NCI-H460 (cell line): ENCODE measurements at regions not wholly inside any gene's neighbourhood (a gene's known extent, or its start where the extent isn't known, plus 50 kb on each side); places are given as distances from the start of the nearest gene placed in this dataset.

Experiments
- DNase-seq: peaks from one replicate; pipeline ENCODE4 v3.0.0-alpha.2; 2016; ENCODE audit warnings: low read depth; ENCODE audit errors: extremely low read depth

- no peak for DNase-seq
Measured at GRCh38 chr4:4775493-4776004, 83.9 kb upstream of the MSX1 start.

GRCh38 chr4:4772534-4772933 lies 86.9 kb upstream of the MSX1 start:
- DNase-seq = no peak

- DNase-seq = no peak
Measured at GRCh38 chr4:4771160-4771559, 88.3 kb upstream of the MSX1 start.

GRCh38 chr4:4770610-4771009 lies 88.9 kb upstream of the MSX1 start:
- DNase-seq = no peak

- DNase-seq = no peak
Measured at GRCh38 chr4:4766564-4766963, 92.9 kb upstream of the MSX1 start.

- DNase-seq = no peak
Measured at GRCh38 chr4:4765811-4766210, 93.7 kb upstream of the MSX1 start.

- no peak for DNase-seq
Measured at GRCh38 chr4:4764558-4764905, 94.9 kb upstream of the MSX1 start.

GRCh38 chr4:4763822-4764557 lies 95.5 kb upstream of the MSX1 start:
- DNase-seq = no peak

GRCh38 chr4:4762909-4763821 lies 96.3 kb upstream of the MSX1 start:
- no peak for DNase-seq

- DNase-seq = no peak
Measured at GRCh38 chr4:4762300-4762699, 97.2 kb upstream of the MSX1 start.

GRCh38 chr4:4761128-4761982 lies 98.1 kb upstream of the MSX1 start:
- no peak for DNase-seq

- DNase-seq = no peak
Measured at GRCh38 chr4:4759883-4760282, 99.6 kb upstream of the MSX1 start.

GRCh38 chr4:4759232-4759631 lies 100.2 kb upstream of the MSX1 start:
- no peak for DNase-seq

- no peak for DNase-seq
Measured at GRCh38 chr4:4758681-4759080, 100.8 kb upstream of the MSX1 start.

- no peak for DNase-seq
Measured at GRCh38 chr4:4755306-4755705, 104.2 kb upstream of the MSX1 start.

- DNase-seq = no peak
Measured at GRCh38 chr4:4754641-4755040, 104.8 kb upstream of the MSX1 start.

GRCh38 chr4:4753643-4754042 lies 105.8 kb upstream of the MSX1 start:
- no peak for DNase-seq

- DNase-seq = no peak
Measured at GRCh38 chr4:4752576-4753401, 106.7 kb upstream of the MSX1 start.

- no peak for DNase-seq
Measured at GRCh38 chr4:4752025-4752424, 107.4 kb upstream of the MSX1 start.

- no peak for DNase-seq
Measured at GRCh38 chr4:4750187-4750586, 109.3 kb upstream of the MSX1 start.
